GM18867 (cell line): ENCODE measurements at regions not wholly inside any gene's neighbourhood (a gene's known extent, or its start where the extent isn't known, plus 50 kb on each side); places are given as distances from the start of the nearest gene placed in this dataset.

Source experiments
- ATAC-seq: cut with Tn5 transposase; IDR thresholded peaks from one replicate; pipeline ENCODE4 v1.9.1; 2021; ENCODE audit warnings: mild to moderate bottlenecking, moderate library complexity; ENCODE audit not compliant: unreplicated experiment

DNA sequence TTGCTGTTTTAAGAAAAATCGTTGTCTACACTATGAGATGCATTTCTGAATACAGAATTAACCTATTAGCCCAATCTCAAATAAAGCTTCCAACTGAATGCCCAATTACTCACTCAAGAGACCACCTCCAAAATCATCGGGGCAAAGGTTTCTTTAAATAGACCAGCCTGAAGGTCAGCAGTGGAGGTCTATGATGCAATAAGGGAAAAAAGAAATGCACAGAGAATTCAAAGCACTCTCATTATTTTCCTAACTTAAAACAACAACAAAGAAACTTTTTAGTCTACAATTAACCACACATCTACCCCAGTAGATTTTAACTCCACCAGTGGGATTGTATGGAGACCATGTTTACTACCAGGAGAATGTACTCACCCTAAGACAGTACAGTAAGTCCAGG lies 657.7 kb upstream of the CCDC54 start:
- no peak for ATAC-seq

GRCh38 chr3:106720510-106720909 lies 656.7 kb upstream of the CCDC54 start:
- no peak for ATAC-seq

GRCh38 chr3:106725566-106725965 lies 651.7 kb upstream of the CCDC54 start:
- no peak for ATAC-seq

DNA sequence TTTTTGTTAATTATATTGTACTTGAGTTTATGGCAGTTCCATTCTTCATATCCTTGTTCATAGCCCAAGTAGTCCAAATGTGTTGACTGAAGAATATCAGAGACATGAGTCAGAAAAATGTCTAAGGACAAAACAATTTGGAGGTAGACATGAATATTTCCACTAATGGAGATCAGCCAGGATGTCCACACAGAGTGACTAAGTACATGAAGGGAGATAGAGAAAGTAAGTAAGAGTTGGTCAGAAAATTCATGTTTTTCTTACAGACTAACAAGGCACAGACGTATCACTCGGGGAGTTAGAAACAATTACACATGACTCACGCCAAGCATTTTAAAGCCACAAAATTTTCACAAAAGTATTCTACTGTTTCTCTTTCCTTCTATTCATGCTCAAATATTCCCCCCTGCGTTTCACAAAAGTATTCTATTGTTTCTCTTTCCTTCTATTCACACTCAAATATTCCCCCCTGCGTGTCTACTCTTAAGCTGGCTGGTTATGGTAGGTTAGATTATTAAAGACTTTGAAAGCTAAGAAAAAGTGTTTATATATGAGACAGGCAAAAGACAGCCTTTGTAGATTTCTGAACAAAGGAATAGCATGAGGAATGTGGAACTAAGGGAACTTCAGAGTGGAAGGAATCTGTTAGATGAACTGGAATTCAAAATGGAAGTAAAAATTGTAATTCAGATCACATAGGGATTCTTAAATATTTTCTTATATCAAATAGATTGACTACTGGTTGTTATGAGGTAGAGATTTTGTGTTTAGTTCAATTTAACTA lies 648.7 kb upstream of the CCDC54 start:
- ATAC-seq: no peak

- no peak for ATAC-seq
Observed at GRCh38 chr3:106729481-106729880, 647.8 kb upstream of the CCDC54 start.

GRCh38 chr3:106731230-106731629 lies 646.0 kb upstream of the CCDC54 start:
- ATAC-seq: no peak

- no peak for ATAC-seq
Observed at GRCh38 chr3:106734712-106735111, 642.5 kb upstream of the CCDC54 start.

DNA sequence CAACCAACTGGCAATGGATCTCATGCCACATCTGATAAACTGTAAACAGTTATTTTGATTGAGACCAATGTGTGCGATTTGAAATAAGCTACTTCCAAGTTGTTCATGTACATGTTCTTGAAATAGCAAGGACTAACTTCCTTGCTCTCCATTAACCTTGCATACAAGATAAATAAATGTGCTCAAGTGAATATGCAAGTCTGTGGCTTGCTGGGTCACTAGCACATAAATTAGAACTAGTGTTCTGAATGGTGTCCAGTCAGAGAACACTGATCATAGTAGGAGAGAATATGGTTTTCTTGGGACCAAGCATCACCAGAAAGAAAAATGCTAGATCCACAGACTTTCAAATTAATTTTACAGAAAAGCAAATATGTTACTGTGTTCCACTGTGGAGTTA lies 640.0 kb upstream of the CCDC54 start:
- no peak for ATAC-seq

DNA sequence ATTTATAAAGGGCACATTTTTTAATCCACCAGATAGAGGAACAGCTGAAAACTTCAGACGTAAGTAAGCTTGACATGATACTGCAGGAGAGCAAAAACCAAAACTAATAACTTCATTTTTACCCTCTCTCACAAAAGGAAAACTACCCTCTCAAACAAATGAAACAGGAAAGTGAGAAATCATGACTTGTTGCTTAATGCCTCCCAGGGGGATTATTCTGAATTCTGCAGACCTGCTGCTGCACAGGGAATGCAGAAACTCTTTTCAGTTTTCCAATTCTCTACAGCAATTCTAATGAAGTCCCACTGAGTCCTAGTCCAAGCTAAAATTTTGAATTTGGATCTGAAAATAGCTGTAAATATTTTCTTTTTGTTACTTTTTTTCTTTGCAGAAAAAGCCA lies 637.1 kb upstream of the CCDC54 start:
- no peak for ATAC-seq

DNA sequence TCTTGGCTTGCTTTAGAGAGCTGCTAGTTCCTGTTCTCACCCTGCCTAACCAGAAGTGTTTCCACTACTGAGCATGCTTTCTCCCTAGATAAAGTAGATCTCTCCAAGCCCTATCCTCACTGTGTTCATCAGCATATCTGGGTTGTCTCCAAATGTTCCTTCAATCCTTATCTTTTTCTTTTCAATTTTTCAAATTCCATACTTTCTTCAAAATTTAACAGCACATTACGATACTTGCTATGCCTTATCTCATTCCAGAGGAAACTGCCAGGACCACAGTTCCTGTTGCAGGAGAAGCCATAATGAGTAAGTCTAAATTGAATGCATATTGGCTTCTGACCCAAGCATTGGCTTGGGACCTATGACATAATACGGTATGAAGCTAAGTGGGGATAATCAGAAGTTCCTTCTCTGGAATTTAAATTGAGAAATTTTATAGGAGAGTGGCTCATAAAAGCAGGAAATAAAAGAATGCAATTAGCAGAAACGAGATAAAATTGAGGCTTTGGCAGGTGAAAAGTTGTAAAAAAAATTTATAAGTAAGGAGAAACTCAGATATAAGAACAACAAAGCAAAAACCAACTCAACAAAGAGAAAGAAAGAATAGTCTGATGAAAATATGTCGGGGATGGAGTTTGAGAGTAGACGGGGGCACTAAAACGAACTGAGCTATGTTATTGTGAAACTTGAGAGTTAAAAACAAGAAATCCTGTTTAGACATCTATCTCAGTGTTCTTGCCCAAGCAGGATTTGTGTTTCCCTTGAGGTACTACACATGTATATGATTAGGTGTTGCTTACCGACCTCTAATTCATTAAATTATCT lies 631.7 kb upstream of the CCDC54 start:
- ATAC-seq: no peak

DNA sequence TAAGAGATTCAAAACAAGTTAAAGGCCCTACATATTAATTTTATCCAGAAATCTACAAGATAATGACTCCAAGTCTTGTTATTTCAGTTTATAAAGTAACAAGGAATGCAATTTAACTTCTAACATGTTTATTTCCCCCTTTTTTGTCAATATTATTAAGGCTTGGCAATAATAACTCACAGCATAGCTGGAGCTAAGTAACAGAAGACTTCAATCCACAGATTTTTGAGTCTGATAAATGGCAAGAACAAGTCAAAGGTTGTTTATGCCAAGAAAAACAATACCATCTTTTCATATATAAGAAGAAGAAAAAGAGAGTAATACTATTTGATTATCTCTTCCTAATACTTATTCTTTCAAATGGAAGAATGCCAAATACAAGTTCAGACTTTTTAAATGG lies 631.0 kb upstream of the CCDC54 start:
- no peak for ATAC-seq

- ATAC-seq: no peak
Observed at GRCh38 chr3:106748472-106749262, 628.6 kb upstream of the CCDC54 start.

DNA sequence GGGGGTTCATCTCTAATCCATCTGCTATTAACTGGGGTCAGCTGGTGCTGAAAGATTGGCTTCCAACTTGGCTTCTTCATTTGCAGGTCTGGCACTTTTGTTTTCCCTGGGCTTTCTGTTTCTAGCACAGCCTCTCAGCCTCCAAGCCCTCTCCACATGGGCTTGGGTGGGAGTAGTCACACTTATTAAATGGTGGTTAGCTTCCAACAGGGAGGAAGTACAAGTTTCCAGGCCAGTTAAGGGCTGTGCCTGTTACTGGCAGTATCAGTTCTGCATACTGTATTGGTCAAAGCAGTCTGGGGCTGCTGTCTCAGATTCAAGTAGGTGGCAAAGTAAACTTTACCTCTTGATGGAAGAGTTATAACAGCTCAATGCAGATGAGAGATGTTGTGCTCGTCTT lies 627.1 kb upstream of the CCDC54 start:
- ATAC-seq: no peak

GRCh38 chr3:106755336-106755735 lies 621.9 kb upstream of the CCDC54 start:
- ATAC-seq: no peak

DNA sequence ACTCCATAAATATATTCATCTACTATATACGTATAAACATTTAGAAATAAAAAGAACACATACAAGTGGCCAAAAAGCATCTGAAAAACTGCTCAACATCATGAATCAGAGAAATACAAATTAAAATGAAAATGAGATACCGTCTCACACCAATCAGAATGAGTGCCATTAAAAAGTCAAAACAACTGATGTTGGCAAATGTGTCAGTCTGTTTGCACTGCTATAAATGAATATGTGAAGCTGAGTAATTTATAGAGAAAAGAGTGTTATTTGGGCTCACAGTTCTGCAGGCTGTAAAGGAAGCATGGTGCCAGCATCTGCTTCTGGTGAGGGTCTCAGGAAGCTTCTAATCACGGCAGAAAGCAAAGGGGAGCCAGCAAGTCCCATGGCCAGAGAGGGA lies 620.3 kb upstream of the CCDC54 start:
- ATAC-seq: no peak

GRCh38 chr3:106758459-106758858 lies 618.8 kb upstream of the CCDC54 start:
- ATAC-seq: no peak

GRCh38 chr3:106759731-106760130 lies 617.5 kb upstream of the CCDC54 start:
- no peak for ATAC-seq

DNA sequence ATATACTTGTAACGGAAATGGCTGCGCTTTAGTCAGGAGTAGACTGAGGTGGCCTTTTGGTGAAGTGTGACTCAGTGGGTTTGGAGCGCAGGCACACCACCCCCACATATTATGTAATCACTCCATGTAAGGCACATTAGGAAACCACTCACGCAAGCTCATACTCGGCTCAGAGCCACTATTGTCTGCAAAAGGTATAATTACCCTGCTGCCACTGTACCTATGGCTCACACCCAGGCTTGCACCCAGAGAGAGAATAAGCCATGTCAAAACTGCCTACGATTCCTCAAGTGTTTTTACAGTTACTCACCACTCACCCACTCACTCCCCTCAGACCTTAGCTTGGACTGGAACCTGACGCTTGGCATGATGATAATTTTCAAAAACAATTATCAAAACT lies 611.9 kb upstream of the CCDC54 start:
- no peak for ATAC-seq

- ATAC-seq: no peak
Observed at GRCh38 chr3:106768941-106769480, 608.2 kb upstream of the CCDC54 start.

- ATAC-seq: no peak
Observed at GRCh38 chr3:106773795-106774194, 603.4 kb upstream of the CCDC54 start.

DNA sequence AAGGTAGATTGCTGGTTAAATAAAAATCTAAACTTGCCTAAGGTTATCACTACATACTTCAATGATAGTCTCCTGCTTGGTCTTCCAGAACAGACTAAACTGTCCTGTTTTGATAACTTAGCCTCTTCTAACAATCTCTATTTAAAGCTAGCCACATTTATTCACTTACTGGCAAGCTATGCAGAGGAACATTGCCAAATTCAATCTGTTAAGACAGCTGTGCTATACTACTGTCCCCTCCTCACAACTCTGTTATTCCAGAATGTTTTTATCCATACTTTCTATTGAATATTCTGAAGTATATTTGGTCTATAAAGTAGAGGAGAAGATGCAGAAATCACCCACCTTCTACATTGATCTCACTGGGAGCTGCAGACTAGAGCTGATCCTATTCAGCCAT lies 594.0 kb upstream of the CCDC54 start:
- ATAC-seq: no peak
